HG03280 (cell line): ENCODE measurements at regions not wholly inside any gene's neighbourhood (a gene's known extent, or its start where the extent isn't known, plus 50 kb on each side); places are given as distances from the start of the nearest gene placed in this dataset.
"Not testable (repeated sequence)": the region's sequence is repeated elsewhere in the genome, so short reads cannot be mapped to it uniquely, and the experiment has no call there.

Experiments
- ATAC-seq: cut with Tn5 transposase; IDR thresholded peaks from one replicate; pipeline ENCODE4 v1.9.1; 2021; ENCODE audit warnings: mild to moderate bottlenecking, moderate library complexity; ENCODE audit not compliant: unreplicated experiment

GRCh38 chr2:39487398-39488250 lies 50.5 kb upstream of the MAP4K3 start:
- ATAC-seq: no peak

GRCh38 chr2:39488450-39488849 lies 51.4 kb upstream of the MAP4K3 start:
- no peak for ATAC-seq

- no peak for ATAC-seq
Measured at GRCh38 chr2:39490586-39490985, 53.5 kb upstream of the MAP4K3 start.

- peak; percentile 12 for ATAC-seq
Measured at GRCh38 chr2:39491653-39492052, 54.6 kb upstream of the MAP4K3 start.

GRCh38 chr2:39492095-39492590 lies 55.1 kb upstream of the MAP4K3 start:
- ATAC-seq: peak; percentile 97

- ATAC-seq: no peak
Measured at GRCh38 chr2:39492716-39493115, 55.6 kb upstream of the MAP4K3 start.

- peak; percentile 41 for ATAC-seq
Measured at GRCh38 chr2:39494784-39495251, 57.7 kb upstream of the MAP4K3 start.

GRCh38 chr2:39497082-39497801 lies 60.2 kb upstream of the MAP4K3 start:
- ATAC-seq: no peak

GRCh38 chr2:39498176-39498575 lies 61.1 kb upstream of the MAP4K3 start:
- ATAC-seq: not testable (repeated sequence)

GRCh38 chr2:39498786-39499185 lies 61.7 kb upstream of the MAP4K3 start:
- ATAC-seq: no peak

GRCh38 chr2:39499336-39499735 lies 62.3 kb upstream of the MAP4K3 start:
- no peak for ATAC-seq

- ATAC-seq: no peak
Measured at GRCh38 chr2:39501412-39501811, 64.3 kb upstream of the MAP4K3 start.

- ATAC-seq: no peak
Measured at GRCh38 chr2:39503277-39503676, 66.2 kb upstream of the MAP4K3 start.

- no peak for ATAC-seq
Measured at GRCh38 chr2:39504790-39505335, 67.8 kb upstream of the MAP4K3 start.

GRCh38 chr2:39506215-39506614 lies 69.1 kb upstream of the MAP4K3 start:
- ATAC-seq: no peak

GRCh38 chr2:39508198-39508597 lies 71.1 kb upstream of the MAP4K3 start:
- no peak for ATAC-seq

- ATAC-seq: no peak
Measured at GRCh38 chr2:39510140-39510539, 73.1 kb upstream of the MAP4K3 start.

GRCh38 chr2:39511219-39511604 lies 74.1 kb upstream of the MAP4K3 start:
- ATAC-seq: no peak

GRCh38 chr2:39511605-39512433 lies 74.7 kb upstream of the MAP4K3 start:
- no peak for ATAC-seq

- ATAC-seq: no peak
Measured at GRCh38 chr2:39512434-39512935, 75.4 kb upstream of the MAP4K3 start.

- ATAC-seq: no peak
Measured at GRCh38 chr2:39512941-39513340, 75.9 kb upstream of the MAP4K3 start.
